ENCODE measurements at regions not wholly inside any gene's neighbourhood (a gene's known extent, or its start where the extent isn't known, plus 50 kb on each side); places are given as distances from the start of the nearest gene placed in this dataset.

GRCh38 chr5:160903076-160903475 is 51.1 kb upstream of the ATP10B start:
- DNase-seq (ENCODE audit: low read depth), result no peak

Data from LHCN-M2 (cell line).